AG08395 (cell line): ENCODE measurements at regions not wholly inside any gene's neighbourhood (a gene's known extent, or its start where the extent isn't known, plus 50 kb on each side); places are given as distances from the start of the nearest gene placed in this dataset.
"Not testable (repeated sequence)": the region's sequence is repeated elsewhere in the genome, so short reads cannot be mapped to it uniquely, and the experiment has no call there.

Experiments
- DNase-seq: peaks from one replicate; pipeline ENCODE4 v3.0.0; 2012; ENCODE audit warnings: mixed read lengths, low spot score

DNA sequence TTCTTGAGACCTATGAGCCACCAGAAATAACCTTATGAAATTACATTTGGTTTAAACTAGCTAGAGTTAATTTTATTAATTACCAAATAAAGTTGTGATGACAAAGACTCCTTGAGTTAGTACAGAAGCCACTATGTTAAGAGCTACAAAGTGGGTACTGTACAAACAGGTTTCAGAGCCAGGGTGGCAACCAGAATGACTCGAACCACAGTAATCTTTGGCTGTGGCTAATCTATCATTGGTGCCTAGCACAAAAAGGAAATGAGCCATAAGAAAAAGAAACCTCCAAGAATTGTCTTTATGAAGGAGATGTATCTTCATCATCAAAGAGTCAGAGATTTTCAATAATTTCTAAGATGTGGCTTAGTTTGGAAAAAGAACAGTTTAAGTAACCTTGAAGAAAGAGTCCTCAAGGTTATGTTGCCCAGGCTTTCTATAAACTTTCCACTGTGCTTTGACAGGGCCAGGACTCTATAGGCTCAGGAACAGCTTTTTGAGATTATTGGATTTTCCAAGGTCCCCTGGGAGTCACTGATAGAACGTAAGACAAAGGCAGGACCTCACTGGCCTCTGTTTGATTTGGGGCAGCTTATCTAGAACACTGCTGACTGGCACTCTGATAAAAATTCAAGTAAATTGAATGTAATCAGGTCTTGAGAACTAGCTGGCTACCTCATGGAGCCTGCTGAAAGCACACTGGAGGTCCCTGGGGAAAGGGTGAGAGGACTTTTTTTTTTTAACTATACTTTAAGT is 777.7 kb downstream of the STIM2 start:
- DNase-seq = no peak

DNA sequence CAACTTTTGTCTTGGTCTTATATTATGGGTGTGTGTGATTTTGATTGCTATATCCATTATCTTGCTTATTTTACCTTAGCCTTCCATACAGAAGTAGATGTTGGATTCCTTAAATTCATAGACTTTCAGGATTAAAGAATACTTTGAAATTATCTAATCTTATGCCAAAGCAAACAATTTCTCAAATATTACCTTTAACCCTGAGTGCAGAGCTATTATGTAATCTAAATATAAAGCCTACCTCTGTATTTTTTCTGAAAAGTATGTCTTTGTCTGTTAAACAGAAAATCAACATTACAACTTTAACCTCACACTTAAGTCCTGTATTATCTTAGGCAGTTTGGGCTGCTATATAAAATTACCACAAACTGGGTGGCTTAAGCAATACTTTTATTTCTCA is 782.5 kb downstream of the STIM2 start:
- no peak for DNase-seq

DNA sequence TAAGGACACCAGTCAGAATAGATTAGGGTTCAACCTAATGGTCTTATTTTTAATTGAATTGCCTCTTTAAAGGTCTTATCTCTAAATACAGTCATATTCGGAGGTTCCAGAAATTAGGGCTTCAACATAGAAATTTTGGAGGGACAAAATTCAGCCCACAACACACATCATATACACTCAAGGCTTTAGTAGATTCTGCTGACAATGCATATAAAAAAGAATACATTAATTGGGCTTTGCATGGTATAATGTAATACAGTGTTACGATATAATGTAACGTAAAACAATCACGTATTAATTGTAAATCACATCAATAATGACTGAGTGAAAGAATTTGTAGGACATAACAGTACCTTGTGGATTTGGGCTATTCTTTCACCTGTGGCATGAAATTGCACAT is 787.8 kb downstream of the STIM2 start:
- DNase-seq = no peak

DNA sequence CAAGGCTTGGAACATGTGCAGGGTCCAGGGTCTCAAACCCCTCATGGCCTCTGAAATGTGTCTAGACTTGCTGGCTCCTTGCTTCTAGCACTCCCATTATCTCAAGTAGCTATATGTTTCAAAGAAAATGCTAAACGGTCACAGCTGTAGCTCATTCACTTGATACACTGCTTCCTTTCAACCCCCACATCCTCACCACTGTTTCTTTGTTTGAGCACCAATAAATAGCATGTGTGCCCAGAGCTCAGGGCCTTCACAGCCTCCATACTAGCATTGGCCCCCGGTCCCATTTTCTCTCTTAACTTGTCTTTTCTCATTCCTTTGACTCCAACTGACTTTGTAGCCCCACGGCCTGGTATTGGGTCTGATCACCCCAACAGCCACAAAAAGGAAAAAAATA is 801.8 kb downstream of the STIM2 start:
- no peak for DNase-seq

DNA sequence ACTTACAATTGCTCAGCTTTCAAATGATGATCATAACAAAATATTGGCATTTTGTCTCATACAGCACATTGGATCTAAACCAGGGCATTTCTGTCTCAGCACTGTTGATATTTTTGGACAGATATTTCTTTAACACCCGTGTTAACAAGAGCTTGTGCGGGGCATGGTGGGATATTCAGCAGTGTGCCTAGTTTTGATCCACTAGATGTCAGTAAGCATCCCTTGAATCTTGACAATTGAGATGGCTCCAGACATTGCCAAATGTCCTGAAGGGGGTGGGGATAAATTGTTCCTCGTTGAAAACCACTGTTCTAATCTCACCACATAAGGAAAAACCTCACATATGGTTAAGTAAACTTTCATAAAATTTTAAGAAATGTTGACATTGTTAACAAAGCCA is 806.3 kb downstream of the STIM2 start:
- DNase-seq = no peak

DNA sequence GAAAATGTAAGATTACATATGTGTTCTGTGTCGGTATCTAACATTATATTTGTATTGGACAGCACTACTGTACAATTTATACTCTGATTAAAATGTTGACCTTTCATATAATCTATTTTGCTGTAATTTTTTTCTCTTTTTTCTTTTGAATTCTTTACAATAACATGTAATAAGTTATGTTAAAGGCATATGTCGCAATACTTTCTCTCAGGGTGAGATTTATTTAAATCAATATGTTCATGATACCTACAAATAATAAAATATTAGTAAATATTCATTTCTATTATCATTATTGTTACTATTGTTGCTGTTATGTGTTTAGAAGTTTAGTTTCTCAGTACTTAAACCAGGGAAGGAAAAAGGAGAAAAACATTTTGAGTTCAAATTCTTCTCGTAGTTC is 807.4 kb downstream of the STIM2 start:
- no peak for DNase-seq

DNA sequence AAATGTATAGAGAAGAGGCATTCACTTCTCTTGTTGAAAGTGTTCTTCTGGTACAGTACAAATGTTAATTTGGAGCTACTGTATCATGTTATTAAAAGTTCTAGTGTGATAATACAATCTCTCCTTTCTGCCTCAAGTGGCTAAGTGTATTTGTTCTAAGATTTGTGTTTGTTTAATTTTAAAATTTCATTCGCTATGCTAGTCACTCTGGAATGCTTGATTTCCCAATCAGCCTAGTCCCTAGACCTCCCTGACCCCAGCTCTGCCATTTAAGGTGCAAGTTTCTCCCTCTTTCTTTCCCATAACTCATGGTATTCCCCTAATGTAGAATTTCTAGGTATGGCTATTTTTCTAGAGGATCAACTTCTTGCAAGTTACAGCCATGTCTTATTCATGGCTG is 817.4 kb downstream of the STIM2 start:
- no peak for DNase-seq

DNA sequence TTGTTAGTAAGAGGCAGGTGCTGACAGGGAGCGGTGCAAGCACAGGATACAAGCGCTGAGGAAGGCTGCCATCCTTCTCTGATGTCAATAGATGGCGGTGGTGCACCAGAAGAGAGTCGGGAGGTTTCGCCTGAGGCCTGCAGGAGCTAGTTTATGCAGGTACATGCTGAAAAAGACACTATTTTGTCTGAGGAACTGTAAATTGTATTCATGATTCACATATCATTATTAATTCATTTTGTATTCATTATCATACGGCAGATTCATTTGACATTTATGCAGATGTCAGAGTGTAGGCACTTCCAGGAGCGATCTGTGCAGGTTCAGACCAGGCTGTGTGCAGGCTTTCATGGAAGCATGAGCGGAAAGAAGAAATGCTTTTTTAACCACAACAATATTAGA is 824.0 kb downstream of the STIM2 start:
- peak; percentile 8 for DNase-seq

DNA sequence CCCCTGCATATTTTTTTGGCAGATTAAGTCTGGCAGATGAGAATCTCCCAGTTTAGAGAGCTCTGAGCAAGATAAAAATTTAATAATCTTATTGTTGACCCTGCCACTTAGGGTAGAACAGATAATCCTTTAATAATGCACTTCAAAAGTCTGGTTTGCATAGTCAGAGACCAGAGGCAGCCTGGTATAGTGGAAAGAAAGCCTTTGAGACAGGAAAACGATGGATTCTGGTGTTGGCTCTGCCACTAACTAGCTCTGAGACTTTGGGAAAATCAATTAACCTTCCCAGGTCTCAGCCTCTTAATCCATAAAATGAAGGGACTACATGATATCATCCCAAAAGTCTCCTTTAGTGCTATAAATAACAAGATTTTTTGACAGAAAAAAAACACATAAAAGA is 824.5 kb downstream of the STIM2 start:
- no peak for DNase-seq

DNA sequence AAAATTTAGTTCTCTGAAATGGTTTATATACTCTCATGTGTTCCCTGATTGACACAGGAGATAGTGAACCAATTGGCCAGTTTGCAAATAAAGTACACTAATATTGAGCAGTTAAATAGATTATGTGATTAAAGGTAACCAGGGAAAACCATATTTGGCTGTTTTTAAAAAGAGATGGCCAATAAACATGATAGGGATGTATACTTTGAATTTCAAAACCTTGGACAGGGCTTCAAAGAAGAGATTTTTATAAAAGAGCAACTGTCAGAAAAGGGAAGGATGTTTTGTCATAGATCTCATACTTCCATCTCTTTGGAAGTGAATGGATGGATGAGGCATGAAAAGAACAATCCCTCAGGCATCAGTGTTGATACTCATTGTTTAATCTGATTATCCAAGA is 825.3 kb downstream of the STIM2 start:
- DNase-seq = no peak

DNA sequence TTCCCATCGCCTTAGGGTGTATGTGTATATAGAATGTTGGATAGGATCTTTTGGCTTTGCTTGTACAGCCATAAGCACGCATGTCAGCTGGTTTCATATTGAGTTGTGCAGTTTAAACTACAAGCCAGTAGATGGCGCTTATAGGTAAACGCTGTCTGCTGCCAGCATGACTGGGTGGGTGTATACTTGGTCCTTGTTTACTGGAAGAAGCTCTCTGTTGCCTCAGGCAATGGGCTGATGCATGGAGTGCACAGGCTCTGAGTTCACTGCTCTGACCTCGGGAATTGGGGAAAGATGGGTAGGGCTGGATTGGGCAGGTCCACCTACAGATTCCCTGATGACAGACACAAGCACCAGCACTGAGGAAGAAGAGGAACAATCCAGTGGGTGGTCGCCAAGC is 831.5 kb downstream of the STIM2 start:
- no peak for DNase-seq

DNA sequence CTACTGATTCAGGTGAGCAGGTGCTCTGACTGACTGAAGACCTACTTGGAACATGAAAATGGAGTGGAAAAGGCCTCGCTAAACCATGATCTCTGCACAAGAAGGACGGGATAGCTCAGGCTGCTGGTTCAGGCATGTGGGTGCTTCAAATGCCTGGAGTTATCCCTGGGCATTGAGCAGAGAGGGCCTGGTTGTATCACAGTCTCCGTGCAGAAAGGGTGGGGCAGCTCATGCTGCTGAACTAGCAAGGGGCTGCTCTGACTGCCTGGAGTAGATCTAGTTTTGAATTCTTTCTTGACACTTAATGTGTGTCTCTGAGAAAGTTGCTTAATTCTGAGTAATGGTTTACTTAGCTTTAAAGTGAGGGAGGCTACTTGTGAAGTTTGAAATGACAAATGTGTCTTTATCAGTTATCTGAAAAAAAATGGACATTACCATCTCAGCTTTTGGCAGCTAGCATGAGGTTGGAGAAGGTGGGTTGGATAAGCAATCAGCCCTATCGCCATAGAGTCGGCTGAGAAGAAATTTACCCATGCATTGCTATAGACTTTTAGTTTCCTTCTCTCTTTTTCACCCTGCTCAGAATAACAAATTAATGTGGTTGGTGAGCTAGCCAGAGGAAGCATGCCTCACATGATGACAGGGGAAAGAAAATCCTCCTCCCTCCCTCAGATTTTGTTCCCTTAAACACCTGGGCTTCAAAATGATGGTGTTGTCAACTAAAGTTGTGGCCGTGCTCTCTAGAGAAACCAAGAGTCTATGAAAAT is 832.4 kb downstream of the STIM2 start:
- no peak for DNase-seq

DNA sequence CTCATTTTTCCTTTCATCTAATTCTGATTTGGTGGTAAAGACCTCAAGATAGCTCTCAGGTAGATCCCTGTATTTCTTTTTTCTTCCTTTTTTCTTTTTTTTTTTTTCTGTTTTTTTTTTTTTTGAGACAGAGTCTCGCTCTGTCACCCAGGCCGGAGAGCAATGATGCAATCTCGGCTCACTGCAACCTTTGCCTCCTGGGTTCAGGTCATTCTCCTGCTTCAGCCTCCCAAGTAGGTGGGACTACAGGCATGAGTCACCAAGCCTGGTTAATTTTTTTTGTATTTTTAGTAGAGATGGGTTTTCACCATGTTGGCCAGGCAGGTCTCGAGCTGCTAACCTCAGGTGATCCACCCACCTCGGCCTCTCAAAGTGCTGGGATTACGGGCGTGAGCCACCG is 835.6 kb downstream of the STIM2 start:
- not testable (repeated sequence) for DNase-seq

DNA sequence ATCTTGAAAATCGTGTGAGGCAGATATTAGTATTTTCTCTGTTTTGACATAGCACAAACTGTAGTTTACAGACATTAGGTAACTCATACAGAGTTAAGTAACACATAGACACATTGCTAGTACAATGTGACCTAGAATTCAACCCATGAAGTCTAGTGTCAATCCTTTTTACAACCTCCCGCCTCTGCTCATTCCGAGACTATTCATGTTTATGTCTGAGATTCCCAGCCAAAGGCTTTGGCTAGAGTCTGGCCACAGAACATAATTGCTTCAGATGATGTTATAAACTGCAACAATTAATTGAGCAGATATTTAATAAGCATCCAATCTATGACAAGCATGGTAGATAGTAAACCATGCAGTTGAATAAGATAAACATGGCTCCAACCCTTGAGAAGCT is 841.0 kb downstream of the STIM2 start:
- no peak for DNase-seq

DNA sequence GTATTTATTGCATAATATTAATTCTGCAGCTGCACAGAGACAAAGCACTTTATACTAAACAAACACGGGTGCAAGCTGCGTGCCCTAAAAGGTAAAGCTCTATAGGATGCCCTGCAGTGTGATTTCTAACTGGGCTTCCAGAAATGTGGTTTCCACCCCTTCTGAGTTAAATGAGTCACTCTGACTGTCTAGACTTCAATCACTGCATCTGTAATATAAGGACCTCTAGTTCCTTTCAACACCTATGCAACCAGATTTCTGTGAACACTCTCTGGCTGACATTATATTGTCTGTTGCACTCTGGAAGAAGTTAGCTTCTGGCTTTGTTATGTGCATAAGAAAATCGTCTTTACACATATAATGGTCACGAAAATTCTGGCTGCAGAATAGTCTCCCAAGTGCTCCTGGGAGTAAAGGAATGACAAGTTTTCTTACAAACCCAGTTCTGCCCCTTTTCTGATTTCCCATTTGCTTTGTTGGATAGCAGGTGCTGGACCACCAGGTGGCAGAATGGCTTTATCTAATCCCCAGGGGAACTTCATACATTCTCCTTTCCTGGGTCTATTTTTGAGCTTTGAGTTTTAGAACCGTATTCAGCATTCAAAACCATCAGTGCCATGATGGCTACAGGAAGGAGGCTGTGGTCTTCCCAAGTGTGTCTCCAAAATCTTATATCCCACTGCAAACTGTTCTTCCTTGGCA is 842.2 kb downstream of the STIM2 start:
- no peak for DNase-seq

DNA sequence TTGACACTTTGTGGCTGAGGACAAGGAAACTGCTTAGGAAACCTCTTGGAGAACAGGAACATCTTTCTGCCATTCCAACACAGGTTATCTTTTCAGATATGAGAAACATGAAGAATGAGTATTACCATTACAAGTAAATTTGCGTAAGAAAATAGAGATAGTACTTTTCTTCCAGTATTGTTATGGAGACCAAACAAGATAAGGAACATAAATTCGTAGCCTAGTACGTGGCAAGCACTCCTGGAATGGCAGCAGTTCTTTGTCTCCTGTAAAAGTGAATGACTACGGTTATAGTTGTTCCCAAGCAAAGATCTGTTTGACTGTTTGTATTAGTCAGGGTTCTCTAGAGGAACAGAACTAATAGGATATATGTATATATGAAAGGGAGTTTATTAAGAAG is 843.1 kb downstream of the STIM2 start:
- no peak for DNase-seq

DNA sequence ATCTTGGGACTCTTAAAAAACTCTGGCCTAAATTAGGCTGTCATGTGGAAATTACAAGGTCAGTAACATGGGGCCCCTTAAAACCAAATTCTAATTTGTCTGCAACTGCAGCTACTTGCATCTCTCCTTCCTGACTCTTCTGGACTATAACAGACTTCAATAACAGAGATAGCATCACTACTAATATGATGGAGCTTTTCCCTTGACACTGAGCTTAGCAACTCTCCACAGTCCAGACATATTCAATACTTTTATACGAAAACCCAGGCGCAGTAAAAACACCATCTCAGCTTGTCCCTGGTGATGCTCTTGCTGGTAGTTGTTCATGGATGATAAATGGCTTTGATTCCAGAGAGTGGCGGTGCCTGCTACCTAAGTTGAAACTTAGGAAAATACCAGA is 850.4 kb downstream of the STIM2 start:
- DNase-seq = no peak

DNA sequence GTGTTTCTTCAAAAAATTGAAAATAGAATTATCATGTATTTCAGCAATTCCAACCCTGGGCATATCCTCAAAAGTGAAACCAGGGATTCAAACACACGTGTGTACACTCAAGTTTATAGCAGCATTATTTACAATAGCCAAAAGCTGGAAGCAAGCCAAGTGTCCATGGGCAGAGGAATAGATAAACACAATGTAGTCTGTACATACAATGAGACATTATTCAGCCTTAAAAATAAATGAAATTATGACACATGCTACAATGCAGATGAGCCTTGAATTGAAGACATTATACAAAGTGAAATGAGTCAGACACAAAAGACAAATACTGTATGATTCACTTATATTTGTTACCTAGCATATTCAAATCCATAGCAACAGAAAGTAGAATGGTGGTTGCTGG is 853.4 kb downstream of the STIM2 start:
- no peak for DNase-seq

DNA sequence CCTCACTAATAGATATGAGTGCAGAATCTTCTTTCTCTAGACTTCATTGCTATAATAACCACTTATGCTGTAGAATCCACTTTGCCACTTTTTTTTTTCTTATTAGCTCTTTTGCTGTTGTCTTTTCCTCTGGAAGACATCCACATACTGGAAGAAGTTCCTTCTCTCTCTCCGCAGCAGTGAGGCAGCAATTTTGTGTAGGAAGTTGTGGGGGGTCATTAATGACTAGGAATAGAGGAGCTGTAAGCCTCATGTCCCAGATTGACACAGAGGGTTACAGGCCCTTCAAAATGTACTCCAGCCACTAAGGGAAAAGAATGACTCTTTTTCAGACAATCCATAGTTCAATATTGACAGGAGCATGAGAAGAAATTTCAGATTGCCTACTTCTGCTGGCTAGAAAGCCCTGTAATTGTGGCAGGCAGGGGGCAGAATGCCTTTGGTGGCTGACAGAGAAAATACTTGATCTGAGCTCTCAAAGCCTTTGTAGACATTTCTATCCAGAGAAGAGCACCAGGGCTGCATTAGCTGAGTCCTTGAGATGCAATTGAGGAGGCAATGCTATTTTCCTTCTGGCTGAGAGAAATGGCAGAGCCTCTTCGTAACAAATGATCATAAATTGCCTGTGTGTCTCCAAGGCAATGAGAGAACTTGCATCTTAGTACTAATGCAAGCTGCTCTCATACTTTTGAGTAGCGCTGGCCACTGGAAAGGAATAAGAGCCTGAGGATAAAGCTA is 856.2 kb downstream of the STIM2 start:
- DNase-seq = no peak

DNA sequence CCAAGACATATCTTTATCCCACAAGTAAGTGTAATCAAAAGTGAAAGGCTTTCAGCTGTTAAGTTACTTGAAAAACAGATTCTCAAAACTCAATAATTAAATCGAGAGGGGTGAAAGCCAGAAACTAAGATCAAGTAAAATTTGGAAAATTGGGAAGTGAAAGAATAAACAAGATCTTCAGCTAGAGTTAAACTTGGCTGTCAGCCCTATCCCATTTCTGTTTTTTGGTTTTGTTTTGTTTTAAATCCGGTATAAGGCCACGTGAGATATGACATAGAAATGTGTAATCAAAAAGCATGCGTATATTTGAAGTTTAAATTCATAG is 856.8 kb downstream of the STIM2 start:
- DNase-seq = no peak

DNA sequence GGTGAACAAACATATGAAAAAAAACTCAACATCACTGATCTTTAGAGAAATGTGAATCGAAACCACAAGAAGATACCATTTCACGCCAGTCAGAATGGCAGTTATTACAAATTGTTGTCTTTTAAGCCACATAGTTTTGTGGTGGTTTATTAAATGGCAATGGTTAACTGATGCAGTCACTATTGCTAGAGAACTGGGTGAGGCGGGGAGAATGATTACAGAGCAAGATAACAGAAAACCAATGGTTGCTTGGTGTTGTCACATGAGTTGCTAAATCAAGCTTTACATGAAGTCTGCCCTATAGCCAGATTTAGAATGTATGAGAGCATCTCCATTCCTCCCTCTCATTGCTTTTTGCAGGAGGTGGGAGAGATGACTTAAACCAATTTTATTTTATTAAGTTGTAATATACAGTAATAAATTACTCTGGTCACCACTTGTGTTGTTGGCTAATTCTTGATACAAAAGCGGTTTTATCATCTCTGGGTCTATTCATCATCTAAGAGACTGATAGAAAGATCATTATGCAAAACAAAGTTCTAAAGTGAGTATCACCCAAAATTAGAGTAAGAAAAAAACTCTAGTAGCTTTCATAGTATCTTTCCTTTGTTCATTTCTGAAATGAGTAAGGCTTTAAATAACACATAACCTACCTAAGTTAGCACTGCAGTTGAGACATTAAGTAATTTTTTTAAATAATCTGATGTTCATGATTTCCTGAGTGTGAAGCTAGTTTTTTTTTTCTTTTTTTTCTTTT is 859.5 kb downstream of the STIM2 start:
- DNase-seq = no peak

DNA sequence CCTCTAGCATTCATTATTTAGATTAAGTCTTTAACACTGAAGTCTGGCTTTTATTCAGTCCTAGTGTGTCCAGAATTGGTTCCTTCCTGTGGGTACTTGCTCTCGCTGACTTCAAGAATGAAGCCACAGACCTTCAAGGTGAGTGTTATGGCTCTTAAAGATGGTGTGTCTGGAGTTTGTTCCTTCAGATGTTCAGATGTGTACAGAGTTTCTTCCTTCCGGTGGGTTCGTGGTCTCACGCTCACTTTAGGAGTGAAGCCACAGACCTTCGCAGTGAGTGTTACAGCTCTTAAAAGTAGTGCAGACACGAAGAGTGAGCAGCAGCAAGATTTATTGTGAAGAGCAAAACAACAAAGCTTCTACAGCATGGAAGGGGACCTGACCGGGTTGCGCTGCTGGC is 860.6 kb downstream of the STIM2 start:
- DNase-seq = no peak
